NT2/D1 (cell line): ENCODE measurements at regions not wholly inside any gene's neighbourhood (a gene's known extent, or its start where the extent isn't known, plus 50 kb on each side); places are given as distances from the start of the nearest gene placed in this dataset.

Experiments used
- DNase-seq: peaks from one replicate; pipeline ENCODE4 v3.0.0-alpha.2; 2011; ENCODE audit warnings: low read depth, low spot score
- H3K27me3 ChIP-seq: 2 replicates; pipeline ENCODE4 v1.6.0; 2011; ENCODE audit warnings: mild to moderate bottlenecking; ENCODE audit not compliant: insufficient read length, insufficient read depth
- H3K36me3 ChIP-seq: 2 replicates; pipeline ENCODE4 v1.6.1; 2011; ENCODE audit warnings: mild to moderate bottlenecking, low read length, mixed read lengths; ENCODE audit not compliant: insufficient read depth, insufficient read length
- H3K4me1 ChIP-seq: 2 replicates; pipeline ENCODE4 v1.5.1; 2011; ENCODE audit not compliant: insufficient read depth, insufficient read length
- H3K4me3 ChIP-seq: 2 replicates; pipeline ENCODE4 v1.5.1; 2011; ENCODE audit warnings: low read depth; ENCODE audit not compliant: insufficient read length
- H3K9ac ChIP-seq: 2 replicates; pipeline ENCODE4 v1.6.0; 2011; ENCODE audit warnings: low read depth; ENCODE audit not compliant: insufficient read length
- H3K9me3 ChIP-seq: 2 replicates; pipeline ENCODE4 v1.5.1; 2011; ENCODE audit warnings: mild to moderate bottlenecking, low read length; ENCODE audit not compliant: insufficient read depth
- SUZ12 ChIP-seq: IDR thresholded peaks from 2 replicates; pipeline ENCODE4 v1.6.1; 2011; ENCODE audit not compliant: insufficient read length, insufficient read depth; ENCODE audit errors: extremely low read depth
- YY1 ChIP-seq: IDR thresholded peaks from 2 replicates; pipeline ENCODE4 v1.6.1; 2011; ENCODE audit not compliant: insufficient read length, insufficient read depth
- ZNF274 ChIP-seq: IDR thresholded peaks from 2 replicates; pipeline ENCODE4 v1.6.1; 2011; ENCODE audit warnings: mild to moderate bottlenecking, low read depth, low read length

DNA sequence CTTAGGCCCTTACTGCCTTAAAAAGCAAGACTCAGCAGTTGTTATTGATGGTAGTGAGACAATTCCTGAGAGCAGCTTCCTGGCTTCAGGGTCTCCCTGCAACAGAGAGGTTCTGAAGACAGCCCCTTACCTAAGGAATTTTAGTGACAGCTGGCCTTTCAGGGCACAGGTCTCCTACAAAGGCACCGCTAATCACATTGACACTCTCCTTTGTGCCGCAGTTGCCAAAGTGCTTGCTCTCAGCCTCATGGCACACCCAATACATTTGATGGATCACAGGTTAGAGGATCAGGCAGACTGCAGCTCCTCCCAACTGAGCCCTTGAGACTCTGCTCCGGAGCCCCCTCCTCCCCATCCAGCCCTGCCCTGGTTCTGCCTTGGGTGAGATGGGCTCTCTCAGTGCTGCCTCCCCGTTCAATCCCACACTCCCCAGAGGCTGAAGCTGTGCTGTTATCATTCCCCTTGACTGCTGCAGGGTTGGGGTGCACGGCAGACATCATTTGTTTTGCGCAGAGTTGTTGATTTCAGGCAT, 198.2 kb downstream of the EMX2 start:
- Histone ChIP-seq H3K4me3 (no peak overlapping the region), H3K9me3 (no peaks in the 10 kb centered on the region), H3K36me3 (no peaks in the 10 kb centered on the region), H3K4me1 (peaks cover 3% of the 10 kb centered on the region), H3K27me3 (peaks cover 10% of the 10 kb centered on the region), H3K9ac (no peak overlapping the region)
- no peak for TF ChIP-seq SUZ12
- no peak for TF ChIP-seq YY1
- TF ChIP-seq ZNF274: no peak
- DNase-seq: no peak

DNA sequence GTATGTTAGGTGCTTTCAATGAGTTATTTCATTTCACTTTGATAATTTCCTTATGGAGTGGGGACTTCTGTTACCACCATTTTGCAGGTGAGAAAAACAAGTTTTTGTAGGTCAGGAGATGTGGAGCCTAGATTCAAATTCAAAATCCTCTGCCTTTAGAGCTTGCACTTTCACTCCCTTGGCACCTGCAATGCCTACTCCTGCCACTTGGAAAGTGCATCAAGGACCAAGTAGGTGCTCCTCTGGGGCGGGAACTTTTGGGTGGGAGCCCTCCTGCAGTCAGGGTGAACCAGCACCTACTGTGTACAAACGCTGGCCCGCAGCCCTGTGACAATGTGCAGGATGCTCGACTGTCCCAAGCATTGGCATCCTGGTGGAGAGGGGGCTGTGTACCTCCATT, 199.0 kb downstream of the EMX2 start:
- Histone ChIP-seq H3K27me3 (peaks cover 2% of the 10 kb centered on the region), H3K9me3 (no peaks in the 10 kb centered on the region), H3K4me1 (peaks cover 3% of the 10 kb centered on the region), H3K4me3 (no peak overlapping the region), H3K9ac (no peak overlapping the region), H3K36me3 (no peaks in the 10 kb centered on the region)
- no peak for TF ChIP-seq ZNF274
- no peak for TF ChIP-seq SUZ12
- no peak for TF ChIP-seq YY1
- no peak for DNase-seq

DNA sequence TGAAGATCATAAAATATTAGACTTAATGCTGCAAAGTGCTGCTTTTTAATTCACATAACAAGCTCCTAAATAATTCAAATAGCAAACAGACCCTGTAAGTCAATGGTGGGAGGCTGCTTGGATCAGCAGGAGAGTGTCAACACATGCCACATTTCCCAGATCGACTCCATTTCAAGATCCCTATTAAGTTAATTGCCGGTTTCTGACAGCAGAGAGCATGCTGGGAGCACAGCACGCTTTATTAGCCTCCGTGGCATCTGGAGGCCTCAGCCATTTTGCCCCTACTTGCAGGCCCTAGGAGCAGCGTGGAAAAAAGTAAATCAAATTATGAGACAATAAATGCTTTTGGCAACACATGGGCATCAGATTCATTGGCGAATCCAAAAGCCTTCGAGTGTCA, 201.0 kb downstream of the EMX2 start:
- no peak for TF ChIP-seq YY1
- TF ChIP-seq ZNF274: no peak
- TF ChIP-seq SUZ12: no peak
- no peaks in the 10 kb centered on the region for H3K36me3 ChIP-seq
- peaks cover 3% of the 10 kb centered on the region for H3K4me1 ChIP-seq
- H3K9me3 ChIP-seq: no peaks in the 10 kb centered on the region
- no peak overlapping the region for H3K4me3 ChIP-seq
- no peak overlapping the region for H3K9ac ChIP-seq
- no peak for DNase-seq
- H3K27me3 ChIP-seq: no peaks in the 10 kb centered on the region

DNA sequence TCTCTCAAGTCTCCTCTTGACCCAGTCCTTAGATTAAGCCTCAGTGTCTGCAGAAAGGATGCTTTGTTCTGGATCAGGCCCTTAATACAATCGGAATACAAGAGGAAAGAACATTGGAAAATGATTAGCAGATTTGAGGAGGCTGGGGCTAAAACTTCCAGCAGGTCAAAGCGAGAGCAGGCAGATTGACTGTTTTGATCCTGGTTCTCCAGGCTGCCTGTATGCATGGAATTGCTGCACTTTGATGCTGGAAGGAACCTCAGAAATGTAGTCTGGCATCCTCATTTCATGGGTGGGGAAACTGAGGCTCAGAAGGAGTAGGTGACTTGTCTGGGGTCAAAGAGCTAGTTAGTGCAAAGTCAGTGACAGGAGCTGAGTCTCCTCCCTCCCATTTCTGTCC, 202.8 kb downstream of the EMX2 start:
- Histone ChIP-seq H3K9ac (no peak overlapping the region), H3K36me3 (no peaks in the 10 kb centered on the region), H3K4me1 (peaks cover 3% of the 10 kb centered on the region), H3K4me3 (no peak overlapping the region), H3K27me3 (no peaks in the 10 kb centered on the region), H3K9me3 (no peaks in the 10 kb centered on the region)
- DNase-seq: no peak
- no peak for TF ChIP-seq ZNF274
- no peak for TF ChIP-seq SUZ12
- TF ChIP-seq YY1: no peak

DNA sequence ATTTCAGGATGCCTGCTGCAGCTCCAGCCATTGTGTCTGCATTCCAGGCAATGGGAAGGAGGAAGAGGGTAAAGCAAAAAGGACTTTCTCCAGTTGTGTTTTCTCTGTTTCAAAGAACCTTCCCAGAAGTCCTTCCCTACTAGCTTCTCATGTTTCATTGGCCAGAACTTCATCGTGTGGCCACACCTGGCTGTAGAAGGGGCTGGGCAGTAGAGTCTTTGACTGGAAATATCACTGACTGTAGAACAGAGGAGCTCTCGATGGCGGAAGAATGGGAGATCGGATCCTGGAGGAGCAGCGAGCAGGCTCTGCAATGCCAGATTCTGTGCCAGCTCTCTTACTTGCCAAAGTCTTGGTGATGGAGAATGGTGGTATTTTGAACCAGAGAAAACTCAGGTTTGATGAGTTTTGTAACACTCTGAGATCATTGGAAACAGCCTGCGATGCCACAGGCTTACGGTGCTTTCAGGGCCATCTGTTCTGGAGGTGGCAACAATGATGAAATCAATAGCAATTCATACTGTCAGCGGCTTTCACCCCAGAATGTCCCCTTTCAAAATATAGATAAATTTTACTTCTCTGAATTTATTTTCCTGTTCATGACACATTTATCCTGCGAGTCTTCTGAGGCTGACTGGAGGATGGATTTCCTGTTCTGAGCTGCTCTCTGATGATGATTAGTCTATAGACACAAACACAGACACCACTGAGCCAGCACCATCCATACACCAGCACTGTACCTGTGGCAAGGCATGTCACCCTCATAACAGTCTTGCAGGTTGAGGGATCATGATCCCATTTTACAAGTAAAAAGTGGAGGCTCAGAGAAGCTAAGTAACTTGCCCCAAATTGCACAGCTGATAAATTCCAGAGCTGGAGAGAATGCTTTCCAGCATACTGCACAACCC, 204.2 kb downstream of the EMX2 start:
- Histone ChIP-seq H3K4me3 (no peak overlapping the region), H3K36me3 (no peaks in the 10 kb centered on the region), H3K9me3 (no peaks in the 10 kb centered on the region), H3K4me1 (no peaks in the 10 kb centered on the region), H3K27me3 (no peaks in the 10 kb centered on the region), H3K9ac (no peak overlapping the region)
- TF ChIP-seq YY1 (no peak), ZNF274 (no peak), SUZ12 (no peak)
- DNase-seq: no peak

DNA sequence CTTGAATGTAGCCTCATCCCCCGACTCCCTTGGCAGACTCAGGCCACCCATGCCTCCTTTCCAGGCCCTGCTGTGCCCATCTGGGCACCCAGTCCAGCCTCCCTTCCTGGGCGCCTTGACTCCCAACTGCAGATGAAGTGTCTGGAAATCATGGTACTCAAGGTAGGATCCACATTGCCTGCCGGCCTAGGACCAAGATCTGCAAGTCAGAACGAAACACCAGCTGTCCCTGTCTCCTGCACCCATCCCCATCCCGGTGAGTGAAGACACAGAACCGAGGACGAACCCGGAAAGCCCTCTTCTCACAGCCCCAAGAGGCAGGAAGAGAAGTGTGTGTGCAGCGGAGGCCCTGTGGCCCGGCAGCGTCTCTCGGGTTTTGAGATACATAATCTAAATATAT, 205.1 kb downstream of the EMX2 start:
- no peak for TF ChIP-seq YY1
- TF ChIP-seq ZNF274: no peak
- TF ChIP-seq SUZ12: no peak
- H3K4me3 ChIP-seq: no peak overlapping the region
- H3K4me1 ChIP-seq: no peaks in the 10 kb centered on the region
- no peaks in the 10 kb centered on the region for H3K27me3 ChIP-seq
- no peak for DNase-seq
- no peaks in the 10 kb centered on the region for H3K36me3 ChIP-seq
- no peaks in the 10 kb centered on the region for H3K9me3 ChIP-seq
- no peak overlapping the region for H3K9ac ChIP-seq

DNA sequence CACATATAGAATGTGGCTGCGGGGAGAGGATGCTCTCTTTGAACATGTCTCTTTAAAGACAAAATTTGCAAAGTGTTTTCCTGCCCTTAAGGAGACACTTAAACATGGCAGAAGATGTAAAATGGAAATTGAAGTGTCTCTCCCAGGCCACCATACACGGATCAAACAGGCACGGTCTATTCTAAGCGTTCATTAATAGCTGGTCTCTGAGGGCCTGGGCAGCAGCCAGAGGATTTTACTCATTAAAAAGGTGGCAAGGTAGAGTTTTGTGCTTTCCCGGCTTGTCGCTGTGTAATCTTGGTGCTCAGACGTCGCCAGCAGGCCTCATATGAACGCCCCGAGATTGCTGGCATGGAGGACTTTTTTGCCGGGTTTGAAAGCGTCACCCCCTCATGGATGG, 205.5 kb downstream of the EMX2 start:
- no peaks in the 10 kb centered on the region for H3K36me3 ChIP-seq
- no peak overlapping the region for H3K4me3 ChIP-seq
- DNase-seq: no peak
- H3K9ac ChIP-seq: no peak overlapping the region
- TF ChIP-seq SUZ12 (no peak), YY1 (no peak), ZNF274 (no peak)
- H3K4me1 ChIP-seq: no peaks in the 10 kb centered on the region
- H3K27me3 ChIP-seq: no peaks in the 10 kb centered on the region
- H3K9me3 ChIP-seq: no peaks in the 10 kb centered on the region

DNA sequence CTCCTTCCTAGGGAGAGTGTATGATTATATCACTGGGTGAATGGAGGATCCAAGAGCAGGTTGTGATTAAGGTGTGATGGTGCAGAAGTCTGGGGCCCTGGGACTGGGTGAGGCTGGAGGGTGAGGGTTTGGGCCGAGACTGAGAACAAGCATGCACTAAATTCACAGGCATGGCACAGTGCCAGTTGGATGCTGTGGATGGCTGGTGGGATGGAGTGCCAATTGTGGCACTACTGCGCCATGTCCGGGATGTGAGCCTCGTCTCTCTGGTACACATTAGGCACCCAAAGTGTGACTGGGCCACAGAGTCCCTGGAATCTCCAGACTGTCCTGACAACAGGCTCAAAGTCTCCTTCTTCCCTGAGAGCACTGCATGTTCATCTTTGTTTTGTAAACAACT, 208.1 kb downstream of the EMX2 start:
- Histone ChIP-seq H3K27me3 (no peaks in the 10 kb centered on the region), H3K9ac (no peak overlapping the region)
- no peak for DNase-seq

More for the DNA sequence above, 208.1 kb downstream of the EMX2 start:
- no peaks in the 10 kb centered on the region for H3K4me1 ChIP-seq
- no peak overlapping the region for H3K4me3 ChIP-seq
- H3K9me3 ChIP-seq: no peaks in the 10 kb centered on the region
- TF ChIP-seq YY1: no peak
- TF ChIP-seq SUZ12: no peak
- TF ChIP-seq ZNF274: no peak
- H3K36me3 ChIP-seq: no peaks in the 10 kb centered on the region
